ENCODE measurements at regions not wholly inside any gene's neighbourhood (a gene's known extent, or its start where the extent isn't known, plus 50 kb on each side); places are given as distances from the start of the nearest gene placed in this dataset.

GRCh38 chr2:166665991-166666940, 172.2 kb upstream of the SCN7A start:
- DNase-seq (no peak), ATAC-seq (no peak)
- intact Hi-C loops (cut with DNase I) = no loop called here
- H3K4me1 ChIP-seq = no peaks in the 10 kb centered on the region
- H3K9me3 ChIP-seq = no peaks in the 10 kb centered on the region
- no peaks in the 10 kb centered on the region for H3K36me3 ChIP-seq
- TF ChIP-seq CTCF (IDR thresholded peaks at IDR 0.05) = no peak
- H3K4me3 ChIP-seq = no peak overlapping the region
- no peak overlapping the region for H3K27ac ChIP-seq
- H3K27me3 ChIP-seq = no peaks in the 10 kb centered on the region

- Histone ChIP-seq H3K4me3 (no peak overlapping the region), H3K9me3 (no peaks in the 10 kb centered on the region), H3K36me3 (no peaks in the 10 kb centered on the region), H3K27me3 (no peaks in the 10 kb centered on the region), H3K4me1 (no peaks in the 10 kb centered on the region), H3K27ac (no peak overlapping the region)
- DNase-seq (no peak), ATAC-seq (no peak)
- intact Hi-C loops (cut with DNase I) = no loop called here
- no peak for TF ChIP-seq CTCF (IDR thresholded peaks at IDR 0.05)
These were observed 167.8 kb upstream of the SCN7A start for GRCh38 chr2:166661824-166662223.

- intact Hi-C loops (cut with DNase I) = no loop called here
- H3K4me3 ChIP-seq = no peak overlapping the region
These were observed 167.3 kb upstream of the SCN7A start for GRCh38 chr2:166661391-166661790.

GRCh38 chr2:166658901-166659300, 164.9 kb upstream of the SCN7A start:
- H3K9me3 ChIP-seq = no peaks in the 10 kb centered on the region
- ATAC-seq (no peak), DNase-seq (no peak)
- H3K27ac ChIP-seq = no peak overlapping the region
- no peaks in the 10 kb centered on the region for H3K36me3 ChIP-seq
- H3K4me3 ChIP-seq = no peak overlapping the region
- TF ChIP-seq CTCF (IDR thresholded peaks at IDR 0.05) = no peak
- intact Hi-C loops (cut with DNase I) = no loop called here
- H3K27me3 ChIP-seq = no peaks in the 10 kb centered on the region
- H3K4me1 ChIP-seq = no peaks in the 10 kb centered on the region

More at GRCh38 chr2:166661391-166661790, 167.3 kb upstream of the SCN7A start:
- Histone ChIP-seq H3K27me3 (no peaks in the 10 kb centered on the region), H3K9me3 (no peaks in the 10 kb centered on the region), H3K36me3 (no peaks in the 10 kb centered on the region), H3K4me1 (no peaks in the 10 kb centered on the region), H3K27ac (no peak overlapping the region)
- ATAC-seq (no peak), DNase-seq (no peak)
- TF ChIP-seq CTCF (IDR thresholded peaks at IDR 0.05) = no peak

GRCh38 chr2:166653185-166653813, 159.2 kb upstream of the SCN7A start:
- no peaks in the 10 kb centered on the region for H3K27me3 ChIP-seq
- no peaks in the 10 kb centered on the region for H3K4me1 ChIP-seq
- ATAC-seq (no peak), DNase-seq (no peak)
- H3K27ac ChIP-seq = no peak overlapping the region
- no peak for TF ChIP-seq CTCF (IDR thresholded peaks at IDR 0.05)
- H3K36me3 ChIP-seq = no peaks in the 10 kb centered on the region
- H3K9me3 ChIP-seq = no peaks in the 10 kb centered on the region
- H3K4me3 ChIP-seq = no peak overlapping the region
- intact Hi-C loops (cut with DNase I) = no loop called here

Measured in upper lobe of right lung (tissue), 1 donor.